ENCODE measurements at regions not wholly inside any gene's neighbourhood (a gene's known extent, or its start where the extent isn't known, plus 50 kb on each side); places are given as distances from the start of the nearest gene placed in this dataset.
"Not testable (repeated sequence)": the region's sequence is repeated elsewhere in the genome, so short reads cannot be mapped to it uniquely, and the experiment has no call there.

GRCh38 chrX:88202149-88202548, 544.9 kb upstream of the CPXCR1 start:
- no peak for DNase-seq
- H3K27me3 ChIP-seq, result no peaks in the 10 kb centered on the region
- no peak overlapping the region for H3K4me3 ChIP-seq
- intact Hi-C loops (cut with DNase I; ENCODE audit: low total_unique reads) (no loop called here), in situ Hi-C loops (cut with MboI; ENCODE audit: low pct_ligation_motif_present in 1 of 4, low pct_unique_long_range_greater_than_20kb in 1 of 4, low sequenced_read_pairs in 3 of 4) (no loop called here)
- TF ChIP-seq POLR2AphosphoS5 (IDR thresholded peaks at IDR 0.05) (no peak), EP300 (IDR thresholded peaks at IDR 0.05; ENCODE audit: low read depth) (no peak), CTCF (IDR thresholded peaks at IDR 0.05) (no peak), POLR2A (IDR thresholded peaks at IDR 0.05) (no peak)
- no peaks in the 10 kb centered on the region for H3K36me3 ChIP-seq
- H3K27ac ChIP-seq, result no peak overlapping the region
- no peaks in the 10 kb centered on the region for H3K4me1 ChIP-seq
- 62% methylated on average over 2 of the region's 2 CpGs; no CpG with 5 or more reads in 1 of the 2 donors for WGBS, 2 donors (ENCODE audit: low coverage in 1 of 2)
- H3K9me3 ChIP-seq, result no peaks in the 10 kb centered on the region

GRCh38 chrX:88244066-88244465, 503.0 kb upstream of the CPXCR1 start:
- H3K36me3 ChIP-seq, result no peaks in the 10 kb centered on the region
- no peak for TF ChIP-seq CTCF (IDR thresholded peaks at IDR 0.05)
- no peak for TF ChIP-seq EP300 (IDR thresholded peaks at IDR 0.05; ENCODE audit: low read depth)
- no peak for TF ChIP-seq POLR2AphosphoS5 (IDR thresholded peaks at IDR 0.05)
- H3K27ac ChIP-seq, result no peak overlapping the region
- no peaks in the 10 kb centered on the region for H3K4me1 ChIP-seq
- H3K4me3 ChIP-seq, result no peak overlapping the region
- 29 to 56% methylated on average over 1 of the region's 1 CpG for WGBS, 2 donors (ENCODE audit: low coverage in 1 of 2)
- no peaks in the 10 kb centered on the region for H3K27me3 ChIP-seq
- H3K9me3 ChIP-seq, result no peaks in the 10 kb centered on the region
- no peak for DNase-seq
- intact Hi-C loops (cut with DNase I; ENCODE audit: low total_unique reads) (no loop called here), in situ Hi-C loops (cut with MboI; ENCODE audit: low pct_ligation_motif_present in 1 of 4, low pct_unique_long_range_greater_than_20kb in 1 of 4, low sequenced_read_pairs in 3 of 4) (no loop called here)

GRCh38 chrX:88284844-88285243, 462.2 kb upstream of the CPXCR1 start:
- no peaks in the 10 kb centered on the region for H3K27me3 ChIP-seq
- no peak for DNase-seq
- H3K9me3 ChIP-seq, result no peaks in the 10 kb centered on the region
- H3K4me3 ChIP-seq, result no peak overlapping the region
- intact Hi-C loops (cut with DNase I; ENCODE audit: low total_unique reads) (no loop called here), in situ Hi-C loops (cut with MboI; ENCODE audit: low pct_ligation_motif_present in 1 of 4, low pct_unique_long_range_greater_than_20kb in 1 of 4, low sequenced_read_pairs in 3 of 4) (no loop called here)
- WGBS, 2 donors (ENCODE audit: low coverage in 1 of 2), result 67% methylated on average over 1 of the region's 1 CpG; no CpG with 5 or more reads in 1 of the 2 donors
- no peak for TF ChIP-seq EP300 (IDR thresholded peaks at IDR 0.05; ENCODE audit: low read depth)
- H3K27ac ChIP-seq, result no peak overlapping the region
- H3K4me1 ChIP-seq, result no peaks in the 10 kb centered on the region
- no peaks in the 10 kb centered on the region for H3K36me3 ChIP-seq

GRCh38 chrX:88313972-88314371, 433.1 kb upstream of the CPXCR1 start:
- H3K27me3 ChIP-seq; H3K9me3 ChIP-seq; H3K27ac ChIP-seq; H3K4me3 ChIP-seq; H3K4me1 ChIP-seq; DNase-seq; intact Hi-C loops (cut with DNase I; ENCODE audit: low total_unique reads); H3K36me3 ChIP-seq; in situ Hi-C loops (cut with MboI; ENCODE audit: low pct_ligation_motif_present in 1 of 4, low pct_unique_long_range_greater_than_20kb in 1 of 4, low sequenced_read_pairs in 3 of 4): not testable (repeated sequence)
- 90 to 100% methylated on average over 2 of the region's 2 CpGs for WGBS, 2 donors (ENCODE audit: low coverage in 1 of 2)

GRCh38 chrX:88325634-88326033, 421.4 kb upstream of the CPXCR1 start:
- Histone ChIP-seq H3K36me3 (no peaks in the 10 kb centered on the region), H3K27me3 (no peaks in the 10 kb centered on the region), H3K4me3 (no peak overlapping the region), H3K4me1 (no peaks in the 10 kb centered on the region), H3K27ac (no peak overlapping the region), H3K9me3 (no peaks in the 10 kb centered on the region)
- in situ Hi-C loops (cut with MboI; ENCODE audit: low pct_ligation_motif_present in 1 of 4, low pct_unique_long_range_greater_than_20kb in 1 of 4, low sequenced_read_pairs in 3 of 4), result no loop called here
- no peak for TF ChIP-seq POLR2AphosphoS5 (IDR thresholded peaks at IDR 0.05)
- TF ChIP-seq POLR2A (IDR thresholded peaks at IDR 0.05), result no peak
- no peak for TF ChIP-seq CTCF (IDR thresholded peaks at IDR 0.05)
- TF ChIP-seq EP300 (IDR thresholded peaks at IDR 0.05; ENCODE audit: low read depth), result no peak
- no peak for DNase-seq
- WGBS, 2 donors (ENCODE audit: low coverage in 1 of 2), result 66% methylated on average over 1 of the region's 1 CpG; no CpG with 5 or more reads in 1 of the 2 donors
- intact Hi-C loops (cut with DNase I; ENCODE audit: low total_unique reads), result no loop called here
